Esophagus squamous epithelium (tissue), 4 donors: ENCODE measurements at regions not wholly inside any gene's neighbourhood (a gene's known extent, or its start where the extent isn't known, plus 50 kb on each side); places are given as distances from the start of the nearest gene placed in this dataset.

Source experiments
- POLR2A ChIP-seq, 4 donors: fragments of 450-650 bp; IDR thresholded peaks; one replicate each; pipeline ENCODE4 v1.6.1; 2017; ENCODE audit warnings: antibody characterized with exemption in 4 of 4, mild to moderate bottlenecking in 4 of 4, moderate library complexity in 3 of 4
- TF ChIP-seq, protein P1 (sequence below), 6 experiments: fragments of 450-650 bp in 4 of 6; fragments of 200-600 bp in 2 of 6; sonication (generic) in 2 of 6; IDR thresholded peaks; one replicate each; pipeline ENCODE4 v1.5.1; 2016 to 2019; ENCODE audit warnings: antibody characterized with exemption in 6 of 6, mild to moderate bottlenecking in 4 of 6, moderate library complexity in 4 of 6

DNA sequence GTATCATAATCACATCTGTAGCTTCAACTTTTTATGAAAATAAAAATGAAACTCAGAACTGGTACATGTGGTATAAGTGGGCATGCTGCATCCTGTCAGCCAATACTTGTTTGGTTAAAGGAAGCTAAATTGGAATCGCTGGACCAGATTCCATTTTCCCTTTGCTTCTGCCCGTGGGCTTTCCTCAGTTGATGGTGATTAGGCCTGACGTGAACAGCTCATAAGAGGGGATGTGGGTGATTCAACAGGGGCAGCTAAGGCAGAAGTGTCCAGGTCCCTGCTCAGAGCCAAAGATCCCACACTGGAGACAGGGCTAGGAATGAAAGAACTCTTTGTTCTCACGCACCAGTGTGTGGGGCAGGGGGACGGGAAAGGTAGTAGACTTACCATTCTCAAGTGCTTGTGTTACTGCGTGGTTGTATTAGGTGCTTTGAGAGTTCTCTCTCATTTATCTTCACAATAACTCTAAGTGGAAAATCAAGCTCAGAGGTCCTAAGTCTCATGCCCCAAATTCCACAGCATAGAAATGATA is 63.2 kb upstream of the GUCY1A1 start:
- TF ChIP-seq, protein P1, sequence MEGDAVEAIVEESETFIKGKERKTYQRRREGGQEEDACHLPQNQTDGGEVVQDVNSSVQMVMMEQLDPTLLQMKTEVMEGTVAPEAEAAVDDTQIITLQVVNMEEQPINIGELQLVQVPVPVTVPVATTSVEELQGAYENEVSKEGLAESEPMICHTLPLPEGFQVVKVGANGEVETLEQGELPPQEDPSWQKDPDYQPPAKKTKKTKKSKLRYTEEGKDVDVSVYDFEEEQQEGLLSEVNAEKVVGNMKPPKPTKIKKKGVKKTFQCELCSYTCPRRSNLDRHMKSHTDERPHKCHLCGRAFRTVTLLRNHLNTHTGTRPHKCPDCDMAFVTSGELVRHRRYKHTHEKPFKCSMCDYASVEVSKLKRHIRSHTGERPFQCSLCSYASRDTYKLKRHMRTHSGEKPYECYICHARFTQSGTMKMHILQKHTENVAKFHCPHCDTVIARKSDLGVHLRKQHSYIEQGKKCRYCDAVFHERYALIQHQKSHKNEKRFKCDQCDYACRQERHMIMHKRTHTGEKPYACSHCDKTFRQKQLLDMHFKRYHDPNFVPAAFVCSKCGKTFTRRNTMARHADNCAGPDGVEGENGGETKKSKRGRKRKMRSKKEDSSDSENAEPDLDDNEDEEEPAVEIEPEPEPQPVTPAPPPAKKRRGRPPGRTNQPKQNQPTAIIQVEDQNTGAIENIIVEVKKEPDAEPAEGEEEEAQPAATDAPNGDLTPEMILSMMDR (IDR thresholded peaks at IDR 0.05): no peak
- no peak for TF ChIP-seq POLR2A (IDR thresholded peaks at IDR 0.05)
